SJCRH30 (cell line): ENCODE measurements at regions not wholly inside any gene's neighbourhood (a gene's known extent, or its start where the extent isn't known, plus 50 kb on each side); places are given as distances from the start of the nearest gene placed in this dataset.

ENCODE experiments used
- DNase-seq, 2 experiments: peaks; one replicate each; pipeline ENCODE4 v3.0.0-alpha.2; 2015 to 2020
- H3K27ac ChIP-seq: fragments of 250-450 bp; sonication (Bioruptor Pico); 2 replicates; pipeline ENCODE4 v1.5.1; 2020; ENCODE audit warnings: mild to moderate bottlenecking, moderate library complexity
- H3K27me3 ChIP-seq: fragments of 250-450 bp; sonication (Bioruptor Pico); 2 replicates; pipeline ENCODE4 v1.5.1; 2020; ENCODE audit warnings: mild to moderate bottlenecking, moderate library complexity
- H3K36me3 ChIP-seq: fragments of 250-450 bp; sonication (Bioruptor Pico); 2 replicates; pipeline ENCODE4 v1.5.1; 2020; ENCODE audit warnings: mild to moderate bottlenecking, moderate library complexity
- H3K4me1 ChIP-seq: fragments of 250-450 bp; sonication (Bioruptor Pico); 2 replicates; pipeline ENCODE4 v1.5.1; 2020; ENCODE audit warnings: mild to moderate bottlenecking, moderate library complexity
- H3K4me3 ChIP-seq: fragments of 250-450 bp; sonication (Bioruptor Pico); 2 replicates; pipeline ENCODE4 v1.5.1; 2020; ENCODE audit warnings: mild to moderate bottlenecking, moderate library complexity
- H3K9me3 ChIP-seq: fragments of 250-450 bp; sonication (Bioruptor Pico); replicated peaks from 2 replicates; pipeline ENCODE4 v1.5.1; 2020; ENCODE audit warnings: mild to moderate bottlenecking, moderate library complexity

DNA sequence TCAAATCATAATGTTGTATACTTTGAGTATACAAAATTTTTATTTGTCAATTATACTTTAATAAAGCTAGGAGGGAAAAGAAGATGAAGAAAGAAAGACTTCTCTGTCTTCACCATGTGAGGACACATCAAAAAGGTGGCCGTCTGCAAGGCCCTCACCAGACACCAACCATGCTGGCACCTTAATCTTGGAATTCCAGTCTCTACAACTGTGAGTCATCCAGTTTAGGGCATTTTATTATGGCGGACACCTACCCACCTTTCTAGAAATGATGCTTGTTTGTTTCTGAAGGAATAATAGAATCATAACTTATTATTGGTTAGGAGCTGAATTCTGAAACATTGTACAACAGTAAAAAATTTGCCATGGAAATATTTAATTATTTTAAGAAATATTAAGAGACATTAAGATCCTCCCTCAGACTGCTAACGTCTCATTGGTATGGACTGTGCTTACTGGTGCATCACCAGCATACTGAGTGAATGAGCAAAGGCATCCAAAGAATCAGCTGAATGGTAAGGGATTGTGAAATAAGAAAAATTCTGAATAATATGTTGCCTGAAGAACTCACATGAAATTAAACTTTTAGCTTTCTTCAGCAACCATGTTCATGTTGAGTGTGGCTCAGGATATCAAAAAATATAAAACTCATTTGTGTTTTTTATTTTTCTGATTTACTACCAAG, 536.6 kb downstream of the HTR7 start:
- H3K4me1 ChIP-seq = peaks cover 8% of the 10 kb centered on the region
- H3K9me3 ChIP-seq = no peaks in the 10 kb centered on the region
- no peak overlapping the region for H3K27ac ChIP-seq
- no peak overlapping the region for H3K4me3 ChIP-seq
- DNase-seq = no peak
- no peaks in the 10 kb centered on the region for H3K36me3 ChIP-seq
- H3K27me3 ChIP-seq = no peaks in the 10 kb centered on the region

DNA sequence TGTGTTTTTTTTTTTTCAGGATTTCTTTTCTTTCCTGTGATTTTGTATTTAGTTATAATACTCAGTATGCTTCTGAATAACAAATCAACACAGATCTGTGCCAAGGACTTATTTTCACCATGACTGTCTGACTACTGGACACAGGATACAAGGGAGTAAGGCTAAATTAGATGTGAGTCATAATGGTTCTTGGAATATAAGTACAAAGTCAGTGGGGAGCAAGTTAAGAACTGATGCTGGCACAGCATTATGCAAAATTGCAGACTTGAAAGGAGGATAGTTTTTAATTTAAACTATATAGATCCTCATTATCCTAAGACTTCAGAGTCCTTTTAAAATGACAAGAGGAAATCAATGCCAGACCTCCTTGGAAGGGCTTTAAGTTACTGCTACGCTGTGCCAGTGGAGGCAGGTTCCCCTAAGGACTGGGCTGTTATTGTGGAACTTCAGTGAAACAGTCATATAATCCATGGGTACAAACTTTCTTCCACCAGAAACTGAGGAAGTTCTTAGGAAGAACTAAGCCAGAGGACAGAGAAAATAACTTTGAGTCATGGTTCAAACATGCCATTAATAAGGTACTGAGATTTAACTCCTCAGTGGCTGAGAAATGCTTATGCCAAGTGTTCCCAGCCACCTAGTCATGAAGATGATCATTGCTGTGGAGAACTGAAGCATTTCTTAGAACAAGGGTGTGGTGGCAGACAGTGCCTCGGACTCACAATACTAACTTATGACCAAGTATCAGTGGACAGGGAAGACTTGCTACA, 531.2 kb downstream of the HTR7 start:
- H3K9me3 ChIP-seq = no peaks in the 10 kb centered on the region
- no peaks in the 10 kb centered on the region for H3K4me1 ChIP-seq
- no peaks in the 10 kb centered on the region for H3K36me3 ChIP-seq
- H3K4me3 ChIP-seq = no peak overlapping the region
- no peaks in the 10 kb centered on the region for H3K27me3 ChIP-seq
- no peak for DNase-seq
- no peak overlapping the region for H3K27ac ChIP-seq

DNA sequence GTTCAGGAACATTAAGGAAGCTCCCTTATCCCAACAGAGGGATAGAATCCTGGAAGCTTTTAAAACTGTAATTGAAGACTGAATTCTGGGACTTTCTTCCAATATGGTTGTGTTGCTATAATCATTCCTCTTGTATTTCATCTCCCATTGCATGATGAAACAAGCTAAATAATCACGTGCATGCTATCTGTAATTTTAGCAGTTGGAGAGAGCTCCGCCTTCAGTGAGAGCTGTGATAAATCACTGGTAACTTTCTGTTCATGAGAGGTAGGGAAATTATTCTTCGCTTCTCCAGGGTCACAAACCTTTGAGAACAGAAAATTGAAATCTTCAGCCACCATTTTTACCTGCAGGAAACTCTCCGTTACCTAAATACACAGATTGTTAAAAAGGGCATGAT, 530.2 kb downstream of the HTR7 start:
- no peaks in the 10 kb centered on the region for H3K27me3 ChIP-seq
- H3K27ac ChIP-seq = no peak overlapping the region
- H3K4me1 ChIP-seq = no peaks in the 10 kb centered on the region
- no peak overlapping the region for H3K4me3 ChIP-seq
- no peak for DNase-seq
- no peaks in the 10 kb centered on the region for H3K36me3 ChIP-seq
- no peaks in the 10 kb centered on the region for H3K9me3 ChIP-seq

DNA sequence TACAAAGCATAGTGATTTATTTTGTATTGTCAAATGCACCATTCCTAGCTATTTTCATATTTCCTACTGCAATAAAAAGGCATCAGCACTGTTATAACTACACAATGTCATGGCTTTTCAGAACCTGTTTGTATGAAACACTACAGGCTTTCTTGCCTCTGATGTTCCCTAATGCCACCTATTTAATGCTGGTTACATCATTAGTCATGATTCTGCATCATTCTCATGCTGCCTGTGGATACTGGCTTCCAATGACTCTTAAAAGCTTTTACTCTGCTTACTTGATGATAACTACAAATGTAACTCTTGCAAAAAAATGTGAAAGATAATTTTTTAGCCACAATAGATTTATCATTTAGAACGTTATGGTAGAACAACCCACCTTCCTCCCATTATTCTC, 529.4 kb downstream of the HTR7 start:
- no peak for DNase-seq
- H3K4me3 ChIP-seq = no peak overlapping the region
- no peaks in the 10 kb centered on the region for H3K4me1 ChIP-seq
- H3K27ac ChIP-seq = no peak overlapping the region
- no peaks in the 10 kb centered on the region for H3K27me3 ChIP-seq
- no peaks in the 10 kb centered on the region for H3K9me3 ChIP-seq
- no peaks in the 10 kb centered on the region for H3K36me3 ChIP-seq

DNA sequence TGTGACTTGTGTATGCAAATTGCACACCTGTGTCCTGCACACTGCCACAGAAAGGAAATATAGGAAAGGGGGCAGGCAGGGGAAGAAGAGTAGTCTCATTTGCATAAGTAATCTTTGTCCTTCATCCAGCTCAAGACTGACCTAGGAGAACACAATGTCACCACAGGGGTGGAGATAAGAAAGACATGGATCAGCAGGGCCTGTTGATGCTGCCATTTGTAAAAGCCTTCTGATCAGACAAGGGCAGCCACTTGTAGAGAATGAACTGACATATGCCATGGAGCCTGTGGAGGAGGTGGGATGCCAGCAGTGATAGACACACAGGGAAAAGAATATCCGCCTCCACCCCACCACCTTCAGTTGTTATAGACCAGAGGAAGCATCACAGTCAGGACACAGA, 528.9 kb downstream of the HTR7 start:
- Histone ChIP-seq H3K27me3 (no peaks in the 10 kb centered on the region), H3K9me3 (no peaks in the 10 kb centered on the region), H3K4me1 (no peaks in the 10 kb centered on the region), H3K27ac (no peak overlapping the region), H3K4me3 (no peak overlapping the region), H3K36me3 (no peaks in the 10 kb centered on the region)
- no peak for DNase-seq

DNA sequence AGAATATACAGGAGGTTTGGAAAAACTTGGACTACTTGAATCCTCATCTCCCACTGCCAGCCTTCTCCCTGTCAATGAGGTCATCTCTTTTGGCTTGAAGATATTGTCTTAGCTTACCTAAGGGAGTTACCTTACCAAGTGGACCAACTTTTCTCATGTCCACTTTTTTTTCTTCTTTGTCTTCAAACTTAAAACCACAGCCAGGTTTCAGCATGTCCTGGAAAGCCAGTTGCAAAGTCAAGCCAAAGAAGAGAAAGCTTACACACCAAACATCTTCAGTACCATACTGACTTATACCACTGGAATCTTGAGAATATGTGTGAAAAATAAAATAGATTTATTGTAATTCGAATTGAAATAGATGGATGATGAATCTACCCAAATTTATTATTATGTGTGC, 520.5 kb downstream of the HTR7 start:
- Histone ChIP-seq H3K27ac (no peak overlapping the region), H3K4me1 (no peaks in the 10 kb centered on the region), H3K9me3 (no peaks in the 10 kb centered on the region), H3K27me3 (no peaks in the 10 kb centered on the region), H3K36me3 (no peaks in the 10 kb centered on the region), H3K4me3 (no peak overlapping the region)
- no peak for DNase-seq

DNA sequence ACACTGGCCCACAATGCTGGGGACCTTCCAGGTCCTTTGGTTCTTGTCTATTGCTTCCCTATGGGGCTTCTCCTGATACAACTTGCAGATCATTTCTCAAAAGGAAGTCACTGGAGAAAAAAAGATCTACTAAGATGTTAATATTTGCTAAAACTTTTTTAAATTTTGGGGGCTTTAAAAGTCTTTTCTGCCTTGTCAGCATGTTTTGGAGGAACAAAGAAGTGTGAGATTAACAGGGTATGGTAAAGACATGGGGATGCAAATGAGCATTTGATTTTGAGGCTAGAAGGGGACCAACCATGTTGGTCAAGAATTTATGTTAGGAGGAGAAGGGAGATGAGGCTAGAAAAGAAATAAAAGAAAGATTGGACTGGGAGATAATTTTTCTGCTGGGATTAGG, 515.4 kb downstream of the HTR7 start:
- Histone ChIP-seq H3K9me3 (no peaks in the 10 kb centered on the region), H3K27me3 (no peaks in the 10 kb centered on the region)

DNA sequence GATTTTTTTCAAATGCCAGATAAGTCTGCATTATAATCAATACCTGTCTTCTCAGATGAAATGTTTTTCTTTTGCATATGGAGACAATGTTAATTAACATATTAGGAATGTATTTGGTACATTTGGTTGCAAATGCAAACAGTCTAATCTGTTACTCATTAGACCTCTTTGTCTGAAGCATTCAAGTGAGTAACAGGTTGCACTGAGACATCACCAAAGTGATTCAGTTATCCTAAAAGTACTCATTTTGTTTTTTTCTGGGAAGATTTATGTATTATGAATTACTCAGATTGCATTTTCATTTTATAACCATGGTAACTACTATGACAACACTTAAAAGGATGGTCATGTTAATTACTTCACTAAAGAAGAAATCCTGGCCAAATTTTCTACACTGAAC, 513.6 kb downstream of the HTR7 start:
- no peak for DNase-seq
- no peaks in the 10 kb centered on the region for H3K9me3 ChIP-seq
- H3K4me3 ChIP-seq = no peak overlapping the region
- H3K27ac ChIP-seq = no peak overlapping the region
- H3K4me1 ChIP-seq = no peaks in the 10 kb centered on the region
- H3K36me3 ChIP-seq = no peaks in the 10 kb centered on the region
- H3K27me3 ChIP-seq = no peaks in the 10 kb centered on the region

More for the DNA sequence above, 515.4 kb downstream of the HTR7 start:
- H3K36me3 ChIP-seq = no peaks in the 10 kb centered on the region
- no peak overlapping the region for H3K27ac ChIP-seq
- no peak for DNase-seq
- no peaks in the 10 kb centered on the region for H3K4me1 ChIP-seq
- no peak overlapping the region for H3K4me3 ChIP-seq

DNA sequence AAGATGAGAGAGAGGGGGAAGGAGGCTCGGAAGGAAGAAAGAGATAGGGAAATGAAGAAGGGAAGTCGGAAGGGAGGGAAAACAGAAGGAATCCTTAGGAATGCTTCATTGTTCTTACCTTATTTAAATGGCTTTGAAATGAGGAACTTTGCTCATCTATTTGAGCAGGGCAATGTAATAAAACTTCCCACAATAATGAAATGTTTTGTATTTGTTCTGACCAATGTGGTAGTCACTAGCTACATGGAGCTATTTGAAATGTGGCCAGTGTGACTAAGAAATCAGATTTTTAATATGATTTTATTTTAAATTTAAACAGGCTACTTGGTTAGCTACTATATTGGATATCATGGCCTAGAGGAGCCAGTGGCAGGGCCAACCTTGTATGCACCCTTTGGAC, 510.6 kb downstream of the HTR7 start:
- H3K4me3 ChIP-seq = no peak overlapping the region
- no peaks in the 10 kb centered on the region for H3K27me3 ChIP-seq
- no peak for DNase-seq
- no peak overlapping the region for H3K27ac ChIP-seq
- H3K36me3 ChIP-seq = no peaks in the 10 kb centered on the region
- H3K4me1 ChIP-seq = no peaks in the 10 kb centered on the region
- no peaks in the 10 kb centered on the region for H3K9me3 ChIP-seq

DNA sequence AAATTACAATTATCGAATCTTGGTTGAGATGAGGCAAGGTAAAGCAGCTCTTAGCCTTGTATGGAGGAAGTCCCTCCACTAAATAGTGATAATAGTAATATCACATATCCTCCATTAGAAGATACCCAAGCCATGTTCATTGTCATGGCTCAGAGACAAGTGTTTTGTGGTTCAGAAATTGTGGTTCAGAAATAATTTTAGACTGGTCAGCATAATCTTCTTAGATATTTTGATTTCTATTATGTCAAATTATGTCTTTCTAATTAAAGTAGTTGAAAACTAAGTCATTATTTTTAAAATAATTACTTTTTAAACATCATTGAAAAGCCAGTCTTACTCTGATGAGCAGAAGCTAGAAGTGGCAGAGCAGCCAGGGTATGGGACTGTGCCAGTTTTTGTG, 507.7 kb downstream of the HTR7 start:
- Histone ChIP-seq H3K4me1 (peaks cover 8% of the 10 kb centered on the region; the same call in 1 of the 2 replicates), H3K4me3 (no peak overlapping the region), H3K27ac (no peak overlapping the region), H3K36me3 (no peaks in the 10 kb centered on the region), H3K9me3 (no peaks in the 10 kb centered on the region), H3K27me3 (no peaks in the 10 kb centered on the region)
- no peak for DNase-seq

DNA sequence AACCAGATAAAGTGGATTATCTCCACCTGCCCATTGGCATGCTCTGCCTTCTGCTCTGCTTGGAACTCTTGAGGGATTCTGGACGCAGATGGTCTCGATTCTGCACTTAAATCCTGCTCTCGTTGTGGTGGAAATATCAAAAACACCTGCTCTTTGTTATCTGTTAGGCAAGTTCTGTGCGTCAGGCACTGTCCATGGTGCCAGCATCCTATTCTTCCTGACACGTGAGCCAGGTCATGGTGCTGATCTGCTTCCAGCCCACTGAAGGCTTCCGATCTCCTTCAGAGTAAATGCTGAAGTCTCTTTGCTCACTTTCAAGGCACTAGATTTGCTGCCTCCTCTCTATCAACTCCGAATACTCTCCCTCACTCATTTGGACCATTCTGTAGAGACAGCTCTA, 505.6 kb downstream of the HTR7 start:
- Histone ChIP-seq H3K4me1 (peaks cover 10% of the 10 kb centered on the region; the same call in 1 of the 2 replicates), H3K27ac (no peak overlapping the region), H3K9me3 (no peaks in the 10 kb centered on the region), H3K27me3 (no peaks in the 10 kb centered on the region), H3K36me3 (no peaks in the 10 kb centered on the region), H3K4me3 (no peak overlapping the region)
- no peak for DNase-seq

DNA sequence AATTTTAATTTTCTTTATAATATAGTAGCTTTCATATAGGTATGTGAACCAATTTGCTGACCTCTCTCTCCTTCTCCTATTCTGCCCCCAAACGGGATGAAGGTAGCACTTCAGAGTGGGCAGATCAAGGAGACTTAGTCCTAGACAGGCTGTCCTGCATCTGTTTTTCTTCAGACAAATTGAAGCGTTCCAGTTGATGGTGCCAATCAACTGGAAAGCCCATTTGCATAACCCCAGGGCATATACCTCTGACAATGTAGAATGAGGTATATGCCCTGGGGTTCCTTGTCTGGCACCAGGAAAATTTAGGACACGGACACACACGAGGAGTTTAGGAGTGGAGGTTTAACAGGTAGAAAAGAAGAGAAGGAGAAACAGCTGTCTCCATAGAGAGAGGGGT, 502.9 kb downstream of the HTR7 start:
- peaks cover 10% of the 10 kb centered on the region; the same call in 1 of the 2 replicates for H3K4me1 ChIP-seq
- peak; percentile 43 to 67 for DNase-seq
- no peaks in the 10 kb centered on the region for H3K36me3 ChIP-seq
- no peaks in the 10 kb centered on the region for H3K27me3 ChIP-seq
- H3K27ac ChIP-seq = peak overlapping the region; percentile 42
- no peak overlapping the region for H3K4me3 ChIP-seq
- no peaks in the 10 kb centered on the region for H3K9me3 ChIP-seq

DNA sequence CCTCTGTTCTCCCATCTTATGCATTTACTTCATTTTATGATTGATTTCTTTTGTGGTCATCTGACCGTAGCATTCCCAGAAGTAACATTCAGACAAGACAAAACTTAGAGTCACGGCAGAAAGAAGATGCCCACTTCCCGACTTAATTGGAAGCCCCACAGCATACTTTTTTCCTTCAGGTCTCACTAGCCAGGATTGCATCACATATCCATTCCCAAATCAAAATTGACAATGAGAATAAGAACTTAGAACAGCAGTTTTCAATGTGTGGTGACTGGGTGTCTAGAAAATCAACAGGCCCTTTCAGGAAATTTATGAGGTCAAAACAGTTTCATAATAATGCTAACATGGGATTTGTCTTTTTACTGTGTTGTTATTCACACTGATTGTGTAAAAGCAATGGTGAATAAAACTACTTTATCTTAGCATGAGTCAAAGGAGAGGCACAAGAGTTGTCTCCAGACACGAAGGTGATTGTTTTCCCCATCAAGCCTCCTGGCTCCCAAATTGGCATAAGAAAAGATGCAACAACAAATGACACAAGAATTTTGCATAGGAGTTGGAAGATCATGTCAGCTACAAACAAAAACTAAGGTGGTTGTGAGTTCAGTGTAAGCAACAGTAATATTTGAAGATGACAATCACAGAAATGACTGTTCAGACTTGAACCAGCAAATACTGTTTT, 493.9 kb downstream of the HTR7 start:
- Histone ChIP-seq H3K4me3 (no peak overlapping the region), H3K4me1 (no peaks in the 10 kb centered on the region), H3K9me3 (no peaks in the 10 kb centered on the region), H3K27me3 (no peaks in the 10 kb centered on the region), H3K36me3 (no peaks in the 10 kb centered on the region), H3K27ac (no peak overlapping the region)
- no peak for DNase-seq

DNA sequence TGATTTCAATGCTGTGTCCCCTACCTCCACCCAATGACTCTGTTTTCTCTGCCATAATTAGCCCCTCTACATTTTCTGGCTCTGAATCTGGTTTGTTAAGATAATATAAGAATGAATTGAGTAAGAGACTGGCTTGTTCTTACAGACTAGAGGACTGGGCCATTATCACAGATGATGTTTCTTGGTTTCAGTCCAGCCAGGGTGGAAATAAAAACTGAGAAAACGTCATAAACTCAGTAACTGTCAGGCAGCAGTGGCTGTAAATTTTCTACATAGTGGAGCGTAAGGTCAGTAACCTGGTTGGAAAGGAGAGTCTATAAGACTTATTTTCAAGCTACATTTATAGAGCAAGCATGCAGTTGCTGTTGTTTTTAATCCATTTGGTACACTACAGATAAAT, 485.4 kb downstream of the HTR7 start:
- H3K9me3 ChIP-seq = no peaks in the 10 kb centered on the region
- H3K27me3 ChIP-seq = no peaks in the 10 kb centered on the region
- no peak overlapping the region for H3K4me3 ChIP-seq
- no peak overlapping the region for H3K27ac ChIP-seq
- DNase-seq = no peak
- no peaks in the 10 kb centered on the region for H3K36me3 ChIP-seq
- H3K4me1 ChIP-seq = no peaks in the 10 kb centered on the region

DNA sequence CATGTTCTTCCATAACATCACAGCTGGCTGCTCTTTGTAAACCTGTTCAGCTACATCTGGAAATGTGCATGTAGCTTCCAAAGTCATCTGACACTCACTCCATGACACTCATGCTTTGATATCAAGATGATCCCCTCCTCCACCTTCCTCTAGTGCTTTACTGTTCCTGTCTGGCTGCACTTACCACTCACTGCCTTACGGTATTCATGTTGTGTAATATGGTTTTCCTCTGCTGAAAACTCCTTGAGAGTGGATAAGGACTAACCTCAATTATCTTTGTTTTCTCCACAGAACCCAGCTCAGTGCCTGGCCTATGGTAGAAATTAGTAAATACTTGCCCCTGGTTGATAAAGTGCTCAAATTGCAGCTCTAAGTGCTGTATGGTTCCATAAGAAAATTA, 483.9 kb downstream of the HTR7 start:
- Histone ChIP-seq H3K4me3 (no peak overlapping the region), H3K4me1 (no peaks in the 10 kb centered on the region), H3K27ac (no peak overlapping the region), H3K27me3 (no peaks in the 10 kb centered on the region), H3K36me3 (no peaks in the 10 kb centered on the region), H3K9me3 (no peaks in the 10 kb centered on the region)
- no peak for DNase-seq
